ENCODE measurements at regions not wholly inside any gene's neighbourhood (a gene's known extent, or its start where the extent isn't known, plus 50 kb on each side); places are given as distances from the start of the nearest gene placed in this dataset.

GRCh38 chrX:82842286-82842685 is 665.8 kb upstream of the POU3F4 start (continued):
- TF ChIP-seq CHD7 (IDR thresholded peaks at IDR 0.05; ENCODE audit: insufficient replicate concordance, low read length), result no peak
- TF ChIP-seq BACH1 (IDR thresholded peaks at IDR 0.05; ENCODE audit: low read length), result no peak
- TF ChIP-seq SP1 (IDR thresholded peaks at IDR 0.05; ENCODE audit: low read depth, low read length), result no peak
- TF ChIP-seq EP300 (IDR thresholded peaks at IDR 0.05; ENCODE audit: borderline replicate concordance in 1 of 2, low read depth in 2 of 2, low read length in 2 of 2), result no peak
- no peak for TF ChIP-seq TAF1 (IDR thresholded peaks at IDR 0.05; ENCODE audit: low read depth, low read length)
- no peak for TF ChIP-seq BCL11A (IDR thresholded peaks at IDR 0.05; ENCODE audit: low read depth in 2 of 2, low read length in 2 of 2)
- TF ChIP-seq YY1 (IDR thresholded peaks at IDR 0.05; ENCODE audit: low read depth, low read length), result no peak
- TF ChIP-seq CEBPB (IDR thresholded peaks at IDR 0.05; ENCODE audit: low read depth, low read length), result no peak
- TF ChIP-seq CTBP2 (IDR thresholded peaks at IDR 0.05; ENCODE audit: borderline replicate concordance, insufficient read depth, insufficient read length, low read length), result no peak

Measured in H1 (cell line).